ENCODE measurements at regions not wholly inside any gene's neighbourhood (a gene's known extent, or its start where the extent isn't known, plus 50 kb on each side); places are given as distances from the start of the nearest gene placed in this dataset.

GRCh38 chr15:69729167-69729748 lies 276.6 kb downstream of the RPLP1 start:
- Histone ChIP-seq H3F3A (replicated peaks; ENCODE audit: insufficient read depth) (no peaks in the 10 kb centered on the region), H3K9ac (no peak overlapping the region), H3K27me3 (ENCODE audit: insufficient read depth) (peaks cover 18% of the 10 kb centered on the region; the same call in 1 of the 2 replicates), H3K4me1 (ENCODE audit: control insufficient read depth in 1 of 2, insufficient read depth in 2 of 2, low read depth in 1 of 2, low read length in 1 of 2) (peaks cover 0 to 10% of the 10 kb centered on the region in 2 experiments; a peak in 1 of 4 replicates), H4K20me1 (ENCODE audit: insufficient read depth) (no peaks in the 10 kb centered on the region), H3K79me2 (ENCODE audit: insufficient read depth) (no peaks in the 10 kb centered on the region), H3K27ac (ENCODE audit: low read depth in 2 of 2, low read length in 1 of 2) (no peak overlapping the region), H3K9me3 (no peaks in the 10 kb centered on the region), H3K4me2 (no peak overlapping the region), H3K4me3 (ENCODE audit: low read depth in 2 of 2, low read length in 1 of 2) (no peak overlapping the region), H2AFZ (ENCODE audit: low read depth) (no peak overlapping the region), H3K36me3 (replicated peaks in 1 of 2; ENCODE audit: control insufficient read depth in 1 of 2, insufficient read depth in 2 of 2, low read length in 1 of 2) (no peaks in the 10 kb centered on the region), H3K9me2 (no peaks in the 10 kb centered on the region)
- DNase-seq, result peak; percentile 56
- CTCF ChIA-PET, result interaction anchor here (0.6 to 1.7 kb wide), 31 partner anchors 9 to 759 kb away, joined by 3 to 11 read pairs (median 4); partner anchors contain the start of gene TLE3
- WGBS (ENCODE audit: low lambda C conversion rate), result 41% methylated on average over 9 of the region's 9 CpGs
- TF ChIP-seq MAX (IDR thresholded peaks at IDR 0.05; ENCODE audit: low read depth) (no peak), NRF1 (IDR thresholded peaks at IDR 0.05; ENCODE audit: low read depth, low read length) (no peak), NFIC (IDR thresholded peaks at IDR 0.05; ENCODE audit: borderline replicate concordance) (no peak), SMC3 (IDR thresholded peaks at IDR 0.05; ENCODE audit: low read depth, low read length) (peak; percentile 56), SIN3A (IDR thresholded peaks at IDR 0.05; ENCODE audit: borderline replicate concordance, low read depth, low read length) (no peak), RAD21 (IDR thresholded peaks at IDR 0.05; ENCODE audit: low read length) (peak; percentile 76)
- TF ChIP-seq, protein P1, sequence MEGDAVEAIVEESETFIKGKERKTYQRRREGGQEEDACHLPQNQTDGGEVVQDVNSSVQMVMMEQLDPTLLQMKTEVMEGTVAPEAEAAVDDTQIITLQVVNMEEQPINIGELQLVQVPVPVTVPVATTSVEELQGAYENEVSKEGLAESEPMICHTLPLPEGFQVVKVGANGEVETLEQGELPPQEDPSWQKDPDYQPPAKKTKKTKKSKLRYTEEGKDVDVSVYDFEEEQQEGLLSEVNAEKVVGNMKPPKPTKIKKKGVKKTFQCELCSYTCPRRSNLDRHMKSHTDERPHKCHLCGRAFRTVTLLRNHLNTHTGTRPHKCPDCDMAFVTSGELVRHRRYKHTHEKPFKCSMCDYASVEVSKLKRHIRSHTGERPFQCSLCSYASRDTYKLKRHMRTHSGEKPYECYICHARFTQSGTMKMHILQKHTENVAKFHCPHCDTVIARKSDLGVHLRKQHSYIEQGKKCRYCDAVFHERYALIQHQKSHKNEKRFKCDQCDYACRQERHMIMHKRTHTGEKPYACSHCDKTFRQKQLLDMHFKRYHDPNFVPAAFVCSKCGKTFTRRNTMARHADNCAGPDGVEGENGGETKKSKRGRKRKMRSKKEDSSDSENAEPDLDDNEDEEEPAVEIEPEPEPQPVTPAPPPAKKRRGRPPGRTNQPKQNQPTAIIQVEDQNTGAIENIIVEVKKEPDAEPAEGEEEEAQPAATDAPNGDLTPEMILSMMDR (IDR thresholded peaks at IDR 0.05), result peak; percentile 84
- POLR2A ChIA-PET, result no interaction called here

DNA sequence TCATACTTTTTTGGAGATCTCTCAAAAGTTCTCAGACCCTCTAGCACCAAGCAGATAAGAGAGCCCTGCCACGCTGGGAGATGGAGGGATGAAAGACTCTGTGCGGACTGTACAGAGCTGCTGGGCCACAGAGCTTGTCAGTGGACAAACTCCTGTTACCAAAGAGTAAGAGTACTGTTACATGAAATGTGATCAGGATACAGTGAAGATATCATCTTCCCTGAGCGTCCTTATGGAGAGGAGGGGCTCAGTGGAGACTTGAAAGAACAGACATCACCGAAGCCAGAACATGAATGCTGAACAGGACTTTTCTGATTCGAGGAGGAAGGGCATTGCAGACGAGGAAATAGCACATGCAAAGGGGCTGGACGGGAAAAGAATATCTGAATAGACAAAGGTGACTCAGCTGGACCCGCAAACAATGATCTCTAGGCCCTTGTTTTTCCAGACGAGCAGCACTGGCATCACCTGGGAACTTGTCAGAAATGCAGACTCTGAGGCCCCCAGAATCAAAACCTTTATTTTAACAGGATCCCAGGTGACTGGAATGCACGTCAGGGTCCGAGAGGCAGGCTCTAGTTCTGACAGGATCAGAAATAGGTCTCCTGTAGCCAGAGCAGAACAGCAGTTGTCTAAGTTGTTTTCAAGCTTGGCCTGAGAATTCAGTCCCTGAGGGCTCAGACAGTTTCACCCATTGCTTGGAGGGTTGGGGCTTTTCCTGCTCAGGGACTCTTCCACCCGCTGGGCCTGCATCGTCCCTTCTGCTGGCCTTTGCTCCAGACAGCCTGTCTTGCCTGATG lies 277.9 kb downstream of the RPLP1 start:
- Histone ChIP-seq H3K9me3 (no peaks in the 10 kb centered on the region), H3K79me2 (ENCODE audit: insufficient read depth) (no peaks in the 10 kb centered on the region), H4K20me1 (ENCODE audit: insufficient read depth) (no peaks in the 10 kb centered on the region), H3K9ac (no peak overlapping the region), H3K27ac (ENCODE audit: low read depth in 2 of 2, low read length in 1 of 2) (no peak overlapping the region), H3K4me2 (no peak overlapping the region), H3K4me1 (ENCODE audit: control insufficient read depth in 1 of 2, insufficient read depth in 2 of 2, low read depth in 1 of 2, low read length in 1 of 2) (peaks cover 0 to 21% of the 10 kb centered on the region in 2 experiments; a peak in 2 of 4 replicates), H3K4me3 (ENCODE audit: low read depth in 2 of 2, low read length in 1 of 2) (no peak overlapping the region), H3K27me3 (ENCODE audit: insufficient read depth) (peaks cover 29% of the 10 kb centered on the region; the same call in 1 of the 2 replicates), H3K9me2 (no peaks in the 10 kb centered on the region), H3K36me3 (replicated peaks in 1 of 2; ENCODE audit: control insufficient read depth in 1 of 2, insufficient read depth in 2 of 2, low read length in 1 of 2) (no peaks in the 10 kb centered on the region), H2AFZ (ENCODE audit: low read depth) (no peak overlapping the region), H3F3A (replicated peaks; ENCODE audit: insufficient read depth) (no peaks in the 10 kb centered on the region)
- 61% methylated on average over 13 of the region's 13 CpGs for WGBS (ENCODE audit: low lambda C conversion rate)
- ChIA-PET CTCF (interaction anchor here (0.5 to 1.1 kb wide), 4 partner anchors 51 to 757 kb away, joined by 3 to 5 read pairs (median 4); partner anchors contain the start of gene TLE3), POLR2A (no interaction called here)
- DNase-seq, result no peak
- TF ChIP-seq IRF3 (IDR thresholded peaks at IDR 0.05; ENCODE audit: low read depth, low read length), result no peak
- no peak for TF ChIP-seq MAX (IDR thresholded peaks at IDR 0.05; ENCODE audit: low read depth)
- no peak for TF ChIP-seq NRF1 (IDR thresholded peaks at IDR 0.05; ENCODE audit: low read depth, low read length)
- TF ChIP-seq MXI1 (IDR thresholded peaks at IDR 0.05; ENCODE audit: low read depth, low read length), result no peak
- TF ChIP-seq EZH2phosphoT487 (IDR thresholded peaks at IDR 0.05; ENCODE audit: borderline replicate concordance, low read depth), result no peak
- TF ChIP-seq, protein P2, sequence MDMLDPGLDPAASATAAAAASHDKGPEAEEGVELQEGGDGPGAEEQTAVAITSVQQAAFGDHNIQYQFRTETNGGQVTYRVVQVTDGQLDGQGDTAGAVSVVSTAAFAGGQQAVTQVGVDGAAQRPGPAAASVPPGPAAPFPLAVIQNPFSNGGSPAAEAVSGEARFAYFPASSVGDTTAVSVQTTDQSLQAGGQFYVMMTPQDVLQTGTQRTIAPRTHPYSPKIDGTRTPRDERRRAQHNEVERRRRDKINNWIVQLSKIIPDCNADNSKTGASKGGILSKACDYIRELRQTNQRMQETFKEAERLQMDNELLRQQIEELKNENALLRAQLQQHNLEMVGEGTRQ (IDR thresholded peaks at IDR 0.05; ENCODE audit: borderline replicate concordance, low read depth, low read length), result no peak
- TF ChIP-seq GABPA (IDR thresholded peaks at IDR 0.05; ENCODE audit: low read depth), result no peak
- TF ChIP-seq, protein P3, sequence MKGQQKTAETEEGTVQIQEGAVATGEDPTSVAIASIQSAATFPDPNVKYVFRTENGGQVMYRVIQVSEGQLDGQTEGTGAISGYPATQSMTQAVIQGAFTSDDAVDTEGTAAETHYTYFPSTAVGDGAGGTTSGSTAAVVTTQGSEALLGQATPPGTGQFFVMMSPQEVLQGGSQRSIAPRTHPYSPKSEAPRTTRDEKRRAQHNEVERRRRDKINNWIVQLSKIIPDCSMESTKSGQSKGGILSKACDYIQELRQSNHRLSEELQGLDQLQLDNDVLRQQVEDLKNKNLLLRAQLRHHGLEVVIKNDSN (IDR thresholded peaks at IDR 0.05; ENCODE audit: borderline replicate concordance, low read depth), result no peak
- no peak for TF ChIP-seq CHD2 (IDR thresholded peaks at IDR 0.05; ENCODE audit: low read length, partially characterized antibody)
- no peak for TF ChIP-seq RCOR1 (IDR thresholded peaks at IDR 0.05; ENCODE audit: low read length)
- TF ChIP-seq FOXM1 (IDR thresholded peaks at IDR 0.05; ENCODE audit: low read depth), result no peak

All from SK-N-SH (cell line).